ENCODE measurements at regions not wholly inside any gene's neighbourhood (a gene's known extent, or its start where the extent isn't known, plus 50 kb on each side); places are given as distances from the start of the nearest gene placed in this dataset.

- Histone ChIP-seq H3K27me3 (ENCODE audit: control insufficient read depth, insufficient read depth, low read length) (no peaks in the 10 kb centered on the region), H3K4me3 (replicated peaks in 1 of 4; ENCODE audit: control extremely low read depth in 1 of 4, insufficient read depth in 1 of 4, low read depth in 3 of 4, low read length in 4 of 4) (no peak overlapping the region), H3K36me3 (ENCODE audit: control insufficient read depth, insufficient read depth, low read length) (no peaks in the 10 kb centered on the region), H3K4me2 (ENCODE audit: extremely low read depth, insufficient read depth, low read length) (no peak overlapping the region), H2AFZ (ENCODE audit: low read length) (no peak overlapping the region), H4K20me1 (ENCODE audit: control insufficient read depth, extremely low read depth, insufficient read depth, low read length) (no peaks in the 10 kb centered on the region), H3K27ac (ENCODE audit: insufficient read depth, low read length) (no peak overlapping the region), H3K79me2 (ENCODE audit: control insufficient read depth, insufficient read depth, low read length) (no peaks in the 10 kb centered on the region), H3K4me1 (ENCODE audit: control insufficient read depth, extremely low read depth, insufficient read depth, low read length) (no peaks in the 10 kb centered on the region), H3K9me3 (ENCODE audit: control insufficient read depth, insufficient read depth, low read depth, low read length) (no peaks in the 10 kb centered on the region), H3K9ac (ENCODE audit: insufficient read depth, low read length) (no peak overlapping the region)
- DNase-seq (ENCODE audit: low read depth in 2 of 2), result no peak
- no peak for TF ChIP-seq CTCF (conservative IDR thresholded peaks at IDR 0.05 in 1 of 2, IDR thresholded peaks at IDR 0.05 in 1 of 2; ENCODE audit: low read depth in 1 of 2, low read length in 2 of 2)
- TF ChIP-seq EZH2 (IDR thresholded peaks at IDR 0.05; ENCODE audit: low read length, missing control alignments), result no peak
Observed at GRCh38 chr1:240682166-240682858, 70.4 kb upstream of the GREM2 start.

- no peak overlapping the region for H2AFZ ChIP-seq (ENCODE audit: low read length)
- TF ChIP-seq EZH2 (IDR thresholded peaks at IDR 0.05; ENCODE audit: low read length, missing control alignments), result no peak
- no peak for TF ChIP-seq CTCF (conservative IDR thresholded peaks at IDR 0.05 in 1 of 2, IDR thresholded peaks at IDR 0.05 in 1 of 2; ENCODE audit: low read depth in 1 of 2, low read length in 2 of 2)
- H3K9me3 ChIP-seq (ENCODE audit: control insufficient read depth, insufficient read depth, low read depth, low read length), result no peaks in the 10 kb centered on the region
- no peaks in the 10 kb centered on the region for H3K36me3 ChIP-seq (ENCODE audit: control insufficient read depth, insufficient read depth, low read length)
- no peak for DNase-seq (ENCODE audit: low read depth in 2 of 2)
- H3K9ac ChIP-seq (ENCODE audit: insufficient read depth, low read length), result no peak overlapping the region
- H3K79me2 ChIP-seq (ENCODE audit: control insufficient read depth, insufficient read depth, low read length), result no peaks in the 10 kb centered on the region
- no peak overlapping the region for H3K4me2 ChIP-seq (ENCODE audit: extremely low read depth, insufficient read depth, low read length)
- H3K27ac ChIP-seq (ENCODE audit: insufficient read depth, low read length), result no peak overlapping the region
- no peaks in the 10 kb centered on the region for H3K27me3 ChIP-seq (ENCODE audit: control insufficient read depth, insufficient read depth, low read length)
- no peak overlapping the region for H3K4me3 ChIP-seq (replicated peaks in 1 of 4; ENCODE audit: control extremely low read depth in 1 of 4, insufficient read depth in 1 of 4, low read depth in 3 of 4, low read length in 4 of 4)
- no peaks in the 10 kb centered on the region for H4K20me1 ChIP-seq (ENCODE audit: control insufficient read depth, extremely low read depth, insufficient read depth, low read length)
- H3K4me1 ChIP-seq (ENCODE audit: control insufficient read depth, extremely low read depth, insufficient read depth, low read length), result no peaks in the 10 kb centered on the region
Observed at GRCh38 chr1:240672132-240672811, 60.3 kb upstream of the GREM2 start.

GRCh38 chr1:240667351-240667750 lies 55.4 kb upstream of the GREM2 start:
- no peak overlapping the region for H3K9ac ChIP-seq (ENCODE audit: insufficient read depth, low read length)
- H3K4me3 ChIP-seq (replicated peaks in 1 of 4; ENCODE audit: control extremely low read depth in 1 of 4, insufficient read depth in 1 of 4, low read depth in 3 of 4, low read length in 4 of 4), result no peak overlapping the region
- H3K79me2 ChIP-seq (ENCODE audit: control insufficient read depth, insufficient read depth, low read length), result no peaks in the 10 kb centered on the region
- H2AFZ ChIP-seq (ENCODE audit: low read length), result no peak overlapping the region
- H3K9me3 ChIP-seq (ENCODE audit: control insufficient read depth, insufficient read depth, low read depth, low read length), result no peaks in the 10 kb centered on the region
- no peak overlapping the region for H3K4me2 ChIP-seq (ENCODE audit: extremely low read depth, insufficient read depth, low read length)
- TF ChIP-seq CTCF (conservative IDR thresholded peaks at IDR 0.05 in 1 of 2, IDR thresholded peaks at IDR 0.05 in 1 of 2; ENCODE audit: low read depth in 1 of 2, low read length in 2 of 2) (no peak), EZH2 (IDR thresholded peaks at IDR 0.05; ENCODE audit: low read length, missing control alignments) (no peak)
- H3K36me3 ChIP-seq (ENCODE audit: control insufficient read depth, insufficient read depth, low read length), result no peaks in the 10 kb centered on the region
- no peaks in the 10 kb centered on the region for H4K20me1 ChIP-seq (ENCODE audit: control insufficient read depth, extremely low read depth, insufficient read depth, low read length)
- no peaks in the 10 kb centered on the region for H3K27me3 ChIP-seq (ENCODE audit: control insufficient read depth, insufficient read depth, low read length)
- no peaks in the 10 kb centered on the region for H3K4me1 ChIP-seq (ENCODE audit: control insufficient read depth, extremely low read depth, insufficient read depth, low read length)
- no peak for DNase-seq (ENCODE audit: low read depth in 2 of 2)
- H3K27ac ChIP-seq (ENCODE audit: insufficient read depth, low read length), result no peak overlapping the region

All from fibroblast of lung (primary cell).